SK-N-SH (cell line): ENCODE measurements at regions not wholly inside any gene's neighbourhood (a gene's known extent, or its start where the extent isn't known, plus 50 kb on each side); places are given as distances from the start of the nearest gene placed in this dataset.

Experiments
- CTCF ChIA-PET: fragments of 300-600, 350-600 bp; formaldehyde crosslinking; extraction: SDS; loops from one replicate; lab custom pipeline; 2021; lab: Yijun Ruan, JAX
- POLR2A ChIA-PET: fragments of 350-600 bp; sonication (Branson Sonifier 250); formaldehyde crosslinking; extraction: SDS; loops from one replicate; lab custom pipeline; 2020; ENCODE audit warnings: antibody characterized with exemption, inconsistent platforms; lab: Yijun Ruan, JAX
- DNase-seq: peaks from one replicate; pipeline ENCODE4 v3.0.0; 2012
- H2AFZ ChIP-seq: fragments of 200-600 bp; sonication (generic); 2 replicates; pipeline ENCODE4 v1.8.1; 2016; ENCODE audit warnings: antibody characterized with exemption, mild to moderate bottlenecking, low read depth
- H3F3A ChIP-seq: fragments of 200-600 bp; sonication (generic); replicated peaks from 2 replicates; pipeline ENCODE3; 2016; ENCODE audit warnings: antibody characterized with exemption, mild to moderate bottlenecking; ENCODE audit not compliant: insufficient read depth
- H3K27ac ChIP-seq, 2 experiments: fragments of 200-500 bp in 1 of 2; fragments of 200-600 bp in 1 of 2; sonication (Bioruptor generic) in 1 of 2; sonication (generic), shearing (Covaris generic) in 1 of 2; 2 replicates each; pipeline versions ENCODE4 v1.5.1 to v1.6.1; 2014 to 2016; ENCODE audit warnings: low read depth in 2 of 2, inconsistent platforms in 1 of 2, low read length in 1 of 2, mild to moderate bottlenecking in 1 of 2, mixed read lengths in 1 of 2
- H3K27me3 ChIP-seq: fragments of 200-600 bp; sonication (generic), shearing (Covaris generic); 2 replicates; pipeline ENCODE4 v1.6.1; 2016; ENCODE audit warnings: mixed run types; ENCODE audit not compliant: insufficient read depth
- H3K36me3 ChIP-seq, 2 experiments: fragments of 200-500 bp in 1 of 2; fragments of 200-600 bp in 1 of 2; sonication (Bioruptor generic) in 1 of 2; sonication (generic) in 1 of 2; replicated peaks in 1 of 2; 2 replicates each; pipeline versions ENCODE3 to v1.5.1; 2014 to 2016; ENCODE audit warnings: low read length in 1 of 2, mild to moderate bottlenecking in 1 of 2; ENCODE audit not compliant: insufficient read depth in 2 of 2, control insufficient read depth in 1 of 2
- H3K4me1 ChIP-seq, 2 experiments: fragments of 200-500 bp in 1 of 2; fragments of 200-600 bp in 1 of 2; sonication (Bioruptor generic) in 1 of 2; sonication (generic), shearing (Covaris generic) in 1 of 2; 2 replicates each; pipeline versions ENCODE4 v1.5.1 to v1.6.1; 2014 to 2016; ENCODE audit warnings: low read depth in 1 of 2, low read length in 1 of 2, mixed run types in 1 of 2; ENCODE audit not compliant: insufficient read depth in 2 of 2, control insufficient read depth in 1 of 2
- H3K4me2 ChIP-seq: fragments of 200-600 bp; sonication (generic), shearing (Covaris generic); 2 replicates; pipeline ENCODE4 v1.6.1; 2017; ENCODE audit warnings: mixed run types
- H3K4me3 ChIP-seq, 2 experiments: fragments of 200-500 bp in 1 of 2; fragments of 200-600 bp in 1 of 2; sonication (Bioruptor generic) in 1 of 2; sonication (generic), shearing (Covaris generic) in 1 of 2; 2 replicates each; pipeline versions ENCODE4 v1.5.1 to v1.8.1; 2014 to 2016; ENCODE audit warnings: low read depth in 2 of 2, inconsistent platforms in 1 of 2, low read length in 1 of 2, mild to moderate bottlenecking in 1 of 2, mixed read lengths in 1 of 2, moderate library complexity in 1 of 2
- H3K79me2 ChIP-seq: fragments of 200-600 bp; sonication (generic); 2 replicates; pipeline ENCODE4 v1.8.1; 2017; ENCODE audit warnings: mild to moderate bottlenecking; ENCODE audit not compliant: insufficient read depth
- H3K9ac ChIP-seq: fragments of 200-600 bp; sonication (generic); 2 replicates; pipeline ENCODE4 v1.6.1; 2017; ENCODE audit warnings: mixed run types
- H3K9me2 ChIP-seq: fragments of 200-600 bp; sonication (generic); 2 replicates; pipeline ENCODE4 v1.6.1; 2017; ENCODE audit warnings: mixed run types
- H3K9me3 ChIP-seq: fragments of 200-600 bp; sonication (generic); 2 replicates; pipeline ENCODE4 v1.6.1; 2017; ENCODE audit warnings: mixed run types, mild to moderate bottlenecking, moderate library complexity
- H4K20me1 ChIP-seq: fragments of 200-600 bp; sonication (generic); 2 replicates; pipeline ENCODE4 v1.6.1; 2017; ENCODE audit warnings: mild to moderate bottlenecking, mixed run types; ENCODE audit not compliant: insufficient read depth
- CTCF ChIP-seq: fragments of 200-600 bp; sonication (generic); IDR thresholded peaks from 2 replicates; pipeline ENCODE4 v1.6.1; 2017; ENCODE audit warnings: antibody characterized with exemption, mild to moderate bottlenecking, moderate library complexity
- ELF1 ChIP-seq: IDR thresholded peaks from 2 replicates; pipeline ENCODE4 v1.4.0; 2012
- EP300 ChIP-seq, 2 experiments: IDR thresholded peaks; 2 replicates each; pipeline versions ENCODE4 v1.4.0 to v1.6.1; 2012; ENCODE audit warnings: borderline replicate concordance in 1 of 2, low read depth in 1 of 2, low read length in 1 of 2
- EZH2phosphoT487 ChIP-seq: fragments of 200-600 bp; sonication (generic); IDR thresholded peaks from 2 replicates; pipeline ENCODE4 v1.6.1; 2017; ENCODE audit warnings: low read depth, mixed run types, mild to moderate bottlenecking, antibody characterized with exemption, moderate library complexity, borderline replicate concordance
- FOSL2 ChIP-seq: IDR thresholded peaks from 2 replicates; pipeline ENCODE4 v1.4.0; 2012; ENCODE audit warnings: low read depth, mild to moderate bottlenecking, moderate library complexity, borderline replicate concordance
- FOXJ3 ChIP-seq: sonication (generic); formaldehyde crosslinking; IDR thresholded peaks from 2 replicates; pipeline ENCODE4 v1.5.1; 2020; ENCODE audit warnings: mild to moderate bottlenecking, missing genetic modification reagents
- GABPA ChIP-seq: IDR thresholded peaks from 2 replicates; pipeline ENCODE4 v1.4.0; 2012; ENCODE audit warnings: low read depth, mild to moderate bottlenecking
- GATA2 ChIP-seq: sonication (generic); formaldehyde crosslinking; IDR thresholded peaks from 2 replicates; pipeline ENCODE4 v1.5.0; 2020; ENCODE audit warnings: mild to moderate bottlenecking, missing genetic modification reagents
- IRF3 ChIP-seq: fragments of 150-350 bp; IDR thresholded peaks from 2 replicates; pipeline ENCODE4 v1.6.1; 2016; ENCODE audit warnings: mild to moderate bottlenecking, low read depth, low read length
- JUND ChIP-seq: IDR thresholded peaks from 2 replicates; pipeline ENCODE4 v1.4.0; 2012
- MAX ChIP-seq: IDR thresholded peaks from 2 replicates; pipeline ENCODE4 v1.4.0; 2012; ENCODE audit warnings: low read depth
- MEF2A ChIP-seq: IDR thresholded peaks from 2 replicates; pipeline ENCODE4 v1.4.0; 2012; ENCODE audit warnings: low read depth, borderline replicate concordance
- POLR2AphosphoS5 ChIP-seq: IDR thresholded peaks from 2 replicates; pipeline ENCODE4 v1.6.1; 2012; ENCODE audit warnings: low read depth, low read length
- RAD21 ChIP-seq: IDR thresholded peaks from 2 replicates; pipeline ENCODE4 v1.6.1; 2012; ENCODE audit warnings: mild to moderate bottlenecking, low read length
- RXRA ChIP-seq: IDR thresholded peaks from 2 replicates; pipeline ENCODE4 v1.4.0; 2012; ENCODE audit warnings: low read depth, mild to moderate bottlenecking, borderline replicate concordance
- TCF12 ChIP-seq: IDR thresholded peaks from 2 replicates; pipeline ENCODE4 v1.4.0; 2012
- TEAD4 ChIP-seq: IDR thresholded peaks from 2 replicates; pipeline ENCODE4 v1.4.0; 2012; ENCODE audit warnings: mild to moderate bottlenecking, borderline replicate concordance; ENCODE audit not compliant: insufficient read depth
- USF2 ChIP-seq: fragments of 150-350 bp; IDR thresholded peaks from 2 replicates; pipeline ENCODE4 v1.6.1; 2017; ENCODE audit warnings: antibody characterized with exemption, low read length, low read depth, borderline replicate concordance
- ZBTB33 ChIP-seq: IDR thresholded peaks from 2 replicates; pipeline ENCODE4 v1.4.0; 2012; ENCODE audit warnings: low read depth, borderline replicate concordance
- WGBS: methylation state at CpG from one replicate; pipeline ENCODE4 v1.1.6; 2017; ENCODE audit warnings: low lambda C conversion rate; 5-methylcytosine and 5-hydroxymethylcytosine counted together

- POLR2A ChIA-PET: no interaction called here
These were observed 167.0 kb upstream of the SASH1 start for GRCh38 chr6:148175550-148176188.

More at GRCh38 chr6:148175550-148176188, 167.0 kb upstream of the SASH1 start:
- Histone ChIP-seq H3K9ac (no peak overlapping the region), H3K79me2 (no peaks in the 10 kb centered on the region), H3K4me2 (no peak overlapping the region), H3K4me1 (no peaks in the 10 kb centered on the region), H2AFZ (peak overlapping the region; percentile 46; the same call in 1 of the 2 replicates), H4K20me1 (no peaks in the 10 kb centered on the region), H3K27me3 (no peaks in the 10 kb centered on the region), H3K9me3 (no peaks in the 10 kb centered on the region), H3F3A (peaks cover 3% of the 10 kb centered on the region), H3K4me3 (no peak overlapping the region), H3K27ac (no peak overlapping the region), H3K9me2 (no peaks in the 10 kb centered on the region), H3K36me3 (no peaks in the 10 kb centered on the region)
- no peak for DNase-seq
- TF ChIP-seq MEF2A: no peak
- TF ChIP-seq JUND: no peak
- no peak for TF ChIP-seq USF2
- TF ChIP-seq TEAD4: no peak
- no peak for TF ChIP-seq GABPA
- no peak for TF ChIP-seq RXRA
- TF ChIP-seq CTCF: no peak
- no peak for TF ChIP-seq RAD21
- TF ChIP-seq GATA2 (CRISPR knock-in tag): no peak
- no peak for TF ChIP-seq MAX
- TF ChIP-seq ELF1: no peak
- TF ChIP-seq EP300 (IDR thresholded peaks at IDR 0.05; ENCODE audit: borderline replicate concordance in 1 of 2, low read depth in 1 of 2, low read length in 1 of 2): no peak
- no peak for TF ChIP-seq IRF3
- TF ChIP-seq EZH2phosphoT487: no peak
- no peak for TF ChIP-seq TCF12
- no peak for TF ChIP-seq ZBTB33
- TF ChIP-seq POLR2AphosphoS5: no peak
- TF ChIP-seq FOSL2: no peak
- no peak for TF ChIP-seq FOXJ3
- CTCF ChIA-PET: interaction anchor here (2.0 to 2.5 kb wide), 2 partner anchors 11 to 289 kb away, joined by 13 to 17 read pairs; no protein-coding TSS in a partner anchor
- WGBS: 57% methylated on average over 8 of the region's 8 CpGs
